MCF 10A (cell line): ENCODE measurements at regions not wholly inside any gene's neighbourhood (a gene's known extent, or its start where the extent isn't known, plus 50 kb on each side); places are given as distances from the start of the nearest gene placed in this dataset.

ENCODE experiments used
- BruUV-seq: library from RNA; stranded (reverse); fragments of 400-500 nt; replicated peaks from 2 replicates; lab custom pipeline; 2021; lab: Mats Ljungman, UMichigan
- CTCF ChIA-PET: fragments of 300-600 bp; sonication (Branson Sonifier 250); formaldehyde crosslinking; extraction: SDS; loops from one replicate; lab custom pipeline; 2021; ENCODE audit warnings: antibody characterized with exemption, inconsistent platforms; lab: Yijun Ruan, JAX
- POLR2A ChIA-PET: fragments of 300-600, 350-650 bp; sonication (Branson Sonifier 250); formaldehyde crosslinking; extraction: SDS; loops from one replicate; lab custom pipeline; 2020; ENCODE audit warnings: antibody characterized with exemption, inconsistent platforms; lab: Yijun Ruan, JAX
- DNase-seq: peaks from one replicate; pipeline ENCODE4 v3.0.0-alpha.2; 2018; ENCODE audit not compliant: unreplicated experiment
- H3K27ac Mint-ChIP-seq: one replicate; pipeline ENCODE4 v1.8.0; 2022; ENCODE audit warnings: mild to moderate bottlenecking, low read depth, mixed read lengths; ENCODE audit not compliant: unreplicated experiment
- H3K27me3 Mint-ChIP-seq: one replicate; pipeline ENCODE4 v1.8.0; 2022; ENCODE audit warnings: mixed read lengths; ENCODE audit not compliant: insufficient read depth, unreplicated experiment
- H3K36me3 Mint-ChIP-seq: one replicate; pipeline ENCODE4 v1.8.0; 2022; ENCODE audit warnings: mild to moderate bottlenecking, moderate library complexity, mixed read lengths; ENCODE audit not compliant: insufficient read depth, unreplicated experiment
- H3K4me1 Mint-ChIP-seq: one replicate; pipeline ENCODE4 v1.8.0; 2022; ENCODE audit warnings: mixed read lengths; ENCODE audit not compliant: insufficient read depth, unreplicated experiment
- H3K4me3 Mint-ChIP-seq: one replicate; pipeline ENCODE4 v1.8.0; 2022; ENCODE audit warnings: mild to moderate bottlenecking, moderate library complexity, mixed read lengths; ENCODE audit not compliant: unreplicated experiment
- H3K9me3 Mint-ChIP-seq: one replicate; pipeline ENCODE4 v1.8.0; 2022; ENCODE audit warnings: mixed read lengths; ENCODE audit not compliant: unreplicated experiment
- CTCF ChIP-seq: fragments of 200-600 bp; IDR thresholded peaks from one replicate; pipeline ENCODE4 v1.8.0; 2022; ENCODE audit warnings: antibody characterized with exemption, mild to moderate bottlenecking; ENCODE audit not compliant: unreplicated experiment
- intact Hi-C: fragments of 100-400 bp; cut with micrococcal nuclease; formaldehyde crosslinking; loops from 2 replicates; pipeline ENCODE4 v1.14.1; 2022

- TF ChIP-seq CTCF, result no peak
- ChIA-PET POLR2A (interaction anchor here (0.7 to 1.6 kb wide), 4 partner anchors 16 to 25 kb away, joined by 3 to 5 read pairs (median 3); no protein-coding TSS in a partner anchor), CTCF (interaction anchor here (1.9 kb wide), 1 partner anchor 89 kb away, joined by 10 read pairs; no protein-coding TSS in a partner anchor)
- Mint-ChIP-seq H3K4me3 (no peak overlapping the region), H3K36me3 (no peaks in the 10 kb centered on the region), H3K4me1 (peaks cover 7% of the 10 kb centered on the region), H3K27ac (peak overlapping the region; percentile 27), H3K9me3 (no peaks in the 10 kb centered on the region), H3K27me3 (no peaks in the 10 kb centered on the region)
- no TSS peak for BruUV-seq
- DNase-seq, result peak; percentile 33
- intact Hi-C loops, result no loop called here
These were observed 110.4 kb downstream of the BANF2 start for GRCh38 chr20:17810062-17810631.

- Mint-ChIP-seq H3K36me3 (no peaks in the 10 kb centered on the region), H3K9me3 (no peaks in the 10 kb centered on the region), H3K27me3 (no peaks in the 10 kb centered on the region), H3K4me1 (peaks cover 7% of the 10 kb centered on the region), H3K4me3 (no peak overlapping the region), H3K27ac (peak overlapping the region; percentile 27)
- POLR2A ChIA-PET, result interaction anchor here (0.6 to 1.6 kb wide), 4 partner anchors 17 to 108 kb away, joined by 3 to 5 read pairs (median 4); no protein-coding TSS in a partner anchor
- DNase-seq, result no peak
- intact Hi-C loops, result no loop called here
- CTCF ChIA-PET, result interaction anchor here (0.7 to 1.9 kb wide), 2 partner anchors 90 to 154 kb away, joined by 3 to 10 read pairs; no protein-coding TSS in a partner anchor
- TF ChIP-seq CTCF, result no peak
- no TSS peak for BruUV-seq
These were observed 109.7 kb downstream of the BANF2 start for GRCh38 chr20:17809362-17810061.

- BruUV-seq, result no TSS peak
- H3K9me3 Mint-ChIP-seq, result no peaks in the 10 kb centered on the region
- H3K36me3 Mint-ChIP-seq, result no peaks in the 10 kb centered on the region
- no peak for TF ChIP-seq CTCF
- no peak overlapping the region for H3K27ac Mint-ChIP-seq
- intact Hi-C loops, result no loop called here
- no peaks in the 10 kb centered on the region for H3K27me3 Mint-ChIP-seq
- CTCF ChIA-PET, result interaction anchor here (1.9 kb wide), 1 partner anchor 90 kb away, joined by 10 read pairs; no protein-coding TSS in a partner anchor
- H3K4me1 Mint-ChIP-seq, result peaks cover 7% of the 10 kb centered on the region
- DNase-seq, result no peak
- no peak overlapping the region for H3K4me3 Mint-ChIP-seq
- POLR2A ChIA-PET, result interaction anchor here (0.6 to 0.9 kb wide), 2 partner anchors 107 to 127 kb away, joined by 3 to 4 read pairs; partner anchors contain the start of gene RRBP1
These were observed 109.0 kb downstream of the BANF2 start for GRCh38 chr20:17808782-17809181.

GRCh38 chr20:17808357-17808756, 108.6 kb downstream of the BANF2 start:
- Mint-ChIP-seq H3K27ac (no peak overlapping the region), H3K4me3 (no peak overlapping the region), H3K9me3 (no peaks in the 10 kb centered on the region), H3K4me1 (peaks cover 7% of the 10 kb centered on the region), H3K36me3 (no peaks in the 10 kb centered on the region), H3K27me3 (no peaks in the 10 kb centered on the region)
- no TSS peak for BruUV-seq
- ChIA-PET CTCF (interaction anchor here (1.9 kb wide), 1 partner anchor 91 kb away, joined by 10 read pairs; no protein-coding TSS in a partner anchor), POLR2A (interaction anchor here (0.9 kb wide), 1 partner anchor 126 kb away, joined by 3 read pairs; the partner anchor contains the start of gene RRBP1)
- DNase-seq, result no peak
- intact Hi-C loops, result no loop called here
- no peak for TF ChIP-seq CTCF
